ENCODE measurements at regions not wholly inside any gene's neighbourhood (a gene's known extent, or its start where the extent isn't known, plus 50 kb on each side); places are given as distances from the start of the nearest gene placed in this dataset.

DNA sequence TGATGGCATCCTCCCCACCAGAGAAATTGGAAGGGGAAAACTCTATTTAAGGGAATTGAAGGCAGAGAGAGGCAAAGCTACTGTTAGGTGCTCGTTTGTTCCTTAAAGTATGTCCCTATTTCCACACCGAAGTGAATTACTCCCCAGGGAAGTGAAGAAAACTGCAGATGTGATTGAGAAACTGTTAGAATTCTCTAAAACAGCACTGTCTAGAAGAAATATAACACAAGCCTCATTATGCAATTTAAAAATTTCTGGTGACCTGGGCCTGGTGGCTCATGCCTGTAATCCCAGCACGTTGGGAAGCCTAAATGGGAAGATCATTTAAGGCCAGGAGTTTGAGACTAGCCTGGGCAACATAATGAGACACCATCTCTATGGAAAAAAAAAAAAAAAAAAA lies 305.0 kb downstream of the SHQ1 start:
- Histone ChIP-seq H2AK5ac (ENCODE audit: insufficient read length, low read length) (no peak overlapping the region), H3K56ac (ENCODE audit: insufficient read length, low read depth, low read length) (no peak overlapping the region), H3K9me3 (ENCODE audit: control insufficient read depth, low read depth, low read length) (no peaks in the 10 kb centered on the region), H4K5ac (ENCODE audit: insufficient read length, low read depth, low read length) (no peak overlapping the region), H3K79me1 (ENCODE audit: insufficient read depth, low read depth, low read length, poor library complexity, severe bottlenecking) (no peaks in the 10 kb centered on the region), H3K4me1 (ENCODE audit: insufficient read depth, low read length) (no peaks in the 10 kb centered on the region), H2BK15ac (ENCODE audit: low read depth, low read length) (no peak overlapping the region), H3K23ac (ENCODE audit: insufficient read length, low read depth, low read length) (no peak overlapping the region), H3K14ac (ENCODE audit: insufficient read depth, low read length) (no peak overlapping the region), H2AFZ (ENCODE audit: low read length) (no peak overlapping the region), H4K8ac (replicated peaks; ENCODE audit: insufficient read length, low read depth, low read length) (no peak overlapping the region), H3K4ac (ENCODE audit: low read depth, low read length) (no peak overlapping the region), H2BK20ac (ENCODE audit: low read depth, low read length, poor library complexity, severe bottlenecking) (no peak overlapping the region), H3K9ac (ENCODE audit: extremely low read depth, insufficient read length, low read length) (no peak overlapping the region), H2BK12ac (ENCODE audit: insufficient read length, low read depth, low read length) (no peak overlapping the region), H3K27ac (ENCODE audit: insufficient read length, low read depth, low read length) (no peak overlapping the region), H3T11ph (ENCODE audit: low read length) (no peak overlapping the region), H4K20me1 (ENCODE audit: control insufficient read depth, insufficient read depth, insufficient read length) (no peaks in the 10 kb centered on the region), H2BK120ac (ENCODE audit: low read depth, low read length, poor library complexity, severe bottlenecking) (no peak overlapping the region), H3K18ac (ENCODE audit: insufficient read length, low read depth, low read length) (no peak overlapping the region), H3K4me2 (ENCODE audit: insufficient read depth, insufficient read length, low read length) (no peak overlapping the region), H3K23me2 (ENCODE audit: insufficient read length, low read depth, low read length, poor library complexity, severe bottlenecking) (no peaks in the 10 kb centered on the region), H3K27me3 (ENCODE audit: insufficient read depth, low read length) (no peaks in the 10 kb centered on the region), H3K79me2 (ENCODE audit: insufficient read depth, low read length) (no peaks in the 10 kb centered on the region), H4K91ac (ENCODE audit: insufficient read length, low read depth, low read length) (no peak overlapping the region), H2BK5ac (ENCODE audit: insufficient read length, low read length) (no peak overlapping the region)
- Mint-ChIP-seq H3K4me3 (no peak overlapping the region), H3K27me3 (ENCODE audit: low read depth) (peaks cover 5% of the 10 kb centered on the region; the same call in 1 of the 2 replicates), H3K9me3 (peaks cover 2 to 10% of the 10 kb centered on the region in 2 experiments; a peak in 3 of 5 replicates), H3K27ac (no peak overlapping the region), H3K36me3 (ENCODE audit: insufficient read depth in 1 of 3, low read depth in 3 of 3) (peaks cover 0 to 3% (median 0%) of the 10 kb centered on the region in 3 experiments; a peak in 1 of 7 replicates), H3K4me1 (peaks cover 7% of the 10 kb centered on the region in 2 experiments)
- no peak for DNase-seq
- TF ChIP-seq, protein P1, sequence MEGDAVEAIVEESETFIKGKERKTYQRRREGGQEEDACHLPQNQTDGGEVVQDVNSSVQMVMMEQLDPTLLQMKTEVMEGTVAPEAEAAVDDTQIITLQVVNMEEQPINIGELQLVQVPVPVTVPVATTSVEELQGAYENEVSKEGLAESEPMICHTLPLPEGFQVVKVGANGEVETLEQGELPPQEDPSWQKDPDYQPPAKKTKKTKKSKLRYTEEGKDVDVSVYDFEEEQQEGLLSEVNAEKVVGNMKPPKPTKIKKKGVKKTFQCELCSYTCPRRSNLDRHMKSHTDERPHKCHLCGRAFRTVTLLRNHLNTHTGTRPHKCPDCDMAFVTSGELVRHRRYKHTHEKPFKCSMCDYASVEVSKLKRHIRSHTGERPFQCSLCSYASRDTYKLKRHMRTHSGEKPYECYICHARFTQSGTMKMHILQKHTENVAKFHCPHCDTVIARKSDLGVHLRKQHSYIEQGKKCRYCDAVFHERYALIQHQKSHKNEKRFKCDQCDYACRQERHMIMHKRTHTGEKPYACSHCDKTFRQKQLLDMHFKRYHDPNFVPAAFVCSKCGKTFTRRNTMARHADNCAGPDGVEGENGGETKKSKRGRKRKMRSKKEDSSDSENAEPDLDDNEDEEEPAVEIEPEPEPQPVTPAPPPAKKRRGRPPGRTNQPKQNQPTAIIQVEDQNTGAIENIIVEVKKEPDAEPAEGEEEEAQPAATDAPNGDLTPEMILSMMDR (conservative IDR thresholded peaks at IDR 0.05): no peak
- no CpG with 5 or more reads among the region's 3 CpGs for WGBS (ENCODE audit: extremely low coverage, insufficient read length, low lambda C conversion rate)

Measured in H9 (cell line).